NB4 (cell line): ENCODE measurements at regions not wholly inside any gene's neighbourhood (a gene's known extent, or its start where the extent isn't known, plus 50 kb on each side); places are given as distances from the start of the nearest gene placed in this dataset.

Experiments
- DNase-seq: peaks from one replicate; pipeline ENCODE4 v3.0.0; 2010; ENCODE audit warnings: low read depth
- H3K4me3 ChIP-seq: one replicate; pipeline ENCODE4 v1.5.1; 2011; ENCODE audit warnings: mild to moderate bottlenecking, low read depth, low read length, moderate library complexity
- MYC ChIP-seq: IDR thresholded peaks from 2 replicates; pipeline ENCODE4 v1.6.1; 2011; ENCODE audit warnings: low read depth, low read length
- POLR2A ChIP-seq: IDR thresholded peaks from 2 replicates; pipeline ENCODE4 v1.6.1; 2011; ENCODE audit warnings: mild to moderate bottlenecking; ENCODE audit not compliant: insufficient read length; ENCODE audit errors: extremely low read depth
- TF ChIP-seq, protein P1 (sequence below): IDR thresholded peaks from one replicate; pipeline ENCODE4 v1.5.1; 2012; ENCODE audit warnings: low read depth, low read length
- TF ChIP-seq, protein P2 (sequence below): IDR thresholded peaks from 2 replicates; pipeline ENCODE4 v1.6.1; 2011; ENCODE audit warnings: low read depth, low read length

DNA sequence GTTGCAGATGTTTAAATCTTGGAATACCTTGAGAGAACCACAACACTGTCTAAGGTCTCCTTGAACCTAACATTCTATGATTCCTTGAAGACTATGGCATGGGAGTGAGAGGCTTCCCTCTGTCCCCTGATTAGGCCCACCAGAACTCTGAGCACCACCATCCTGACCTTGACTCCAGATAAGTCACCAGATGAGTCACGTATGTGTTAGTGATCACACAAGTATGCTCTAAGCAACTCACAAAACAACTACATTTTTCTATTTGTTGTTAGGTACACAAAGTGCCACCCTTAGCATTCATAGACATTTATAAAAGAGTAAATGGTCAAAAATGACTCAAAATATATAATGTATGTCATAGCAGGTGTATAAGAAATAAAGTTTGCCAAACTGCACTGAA lies 252.9 kb upstream of the CXXC4 start:
- TF ChIP-seq POLR2A, result no peak
- TF ChIP-seq, protein P1, sequence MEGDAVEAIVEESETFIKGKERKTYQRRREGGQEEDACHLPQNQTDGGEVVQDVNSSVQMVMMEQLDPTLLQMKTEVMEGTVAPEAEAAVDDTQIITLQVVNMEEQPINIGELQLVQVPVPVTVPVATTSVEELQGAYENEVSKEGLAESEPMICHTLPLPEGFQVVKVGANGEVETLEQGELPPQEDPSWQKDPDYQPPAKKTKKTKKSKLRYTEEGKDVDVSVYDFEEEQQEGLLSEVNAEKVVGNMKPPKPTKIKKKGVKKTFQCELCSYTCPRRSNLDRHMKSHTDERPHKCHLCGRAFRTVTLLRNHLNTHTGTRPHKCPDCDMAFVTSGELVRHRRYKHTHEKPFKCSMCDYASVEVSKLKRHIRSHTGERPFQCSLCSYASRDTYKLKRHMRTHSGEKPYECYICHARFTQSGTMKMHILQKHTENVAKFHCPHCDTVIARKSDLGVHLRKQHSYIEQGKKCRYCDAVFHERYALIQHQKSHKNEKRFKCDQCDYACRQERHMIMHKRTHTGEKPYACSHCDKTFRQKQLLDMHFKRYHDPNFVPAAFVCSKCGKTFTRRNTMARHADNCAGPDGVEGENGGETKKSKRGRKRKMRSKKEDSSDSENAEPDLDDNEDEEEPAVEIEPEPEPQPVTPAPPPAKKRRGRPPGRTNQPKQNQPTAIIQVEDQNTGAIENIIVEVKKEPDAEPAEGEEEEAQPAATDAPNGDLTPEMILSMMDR, result no peak
- TF ChIP-seq, protein P2, sequence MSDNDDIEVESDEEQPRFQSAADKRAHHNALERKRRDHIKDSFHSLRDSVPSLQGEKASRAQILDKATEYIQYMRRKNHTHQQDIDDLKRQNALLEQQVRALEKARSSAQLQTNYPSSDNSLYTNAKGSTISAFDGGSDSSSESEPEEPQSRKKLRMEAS, result no peak
- TF ChIP-seq MYC, result no peak
- no peak for DNase-seq
- no peak overlapping the region for H3K4me3 ChIP-seq

DNA sequence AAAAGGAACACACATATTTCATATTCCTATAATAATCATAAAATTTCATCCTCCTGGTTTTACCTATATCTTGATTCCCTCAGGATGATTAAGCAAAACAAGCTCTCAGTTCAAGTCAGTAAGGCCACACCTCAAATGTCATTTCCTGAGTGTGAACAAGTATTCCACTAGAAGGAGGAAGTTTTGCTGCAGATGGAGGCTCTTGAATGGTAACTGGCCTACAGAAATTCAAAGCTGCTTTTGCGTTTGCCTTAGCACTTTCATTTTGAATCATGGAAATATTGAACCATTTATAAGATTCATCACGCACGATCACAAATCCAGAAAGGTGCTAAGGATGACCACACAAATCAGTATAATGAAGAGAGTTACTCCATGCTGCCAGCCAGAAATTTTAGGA lies 254.4 kb upstream of the CXXC4 start:
- DNase-seq, result peak; percentile 2
- TF ChIP-seq MYC, result no peak
- TF ChIP-seq, protein P1, result no peak
- TF ChIP-seq, protein P2, result no peak
- no peak for TF ChIP-seq POLR2A
- no peak overlapping the region for H3K4me3 ChIP-seq

- no peak for DNase-seq
- H3K4me3 ChIP-seq, result no peak overlapping the region
- TF ChIP-seq POLR2A, result no peak
- TF ChIP-seq MYC, result no peak
- TF ChIP-seq, protein P1, result no peak
- TF ChIP-seq, protein P2, result no peak
Measured at GRCh38 chr4:104750008-104750407, 255.3 kb upstream of the CXXC4 start.

DNA sequence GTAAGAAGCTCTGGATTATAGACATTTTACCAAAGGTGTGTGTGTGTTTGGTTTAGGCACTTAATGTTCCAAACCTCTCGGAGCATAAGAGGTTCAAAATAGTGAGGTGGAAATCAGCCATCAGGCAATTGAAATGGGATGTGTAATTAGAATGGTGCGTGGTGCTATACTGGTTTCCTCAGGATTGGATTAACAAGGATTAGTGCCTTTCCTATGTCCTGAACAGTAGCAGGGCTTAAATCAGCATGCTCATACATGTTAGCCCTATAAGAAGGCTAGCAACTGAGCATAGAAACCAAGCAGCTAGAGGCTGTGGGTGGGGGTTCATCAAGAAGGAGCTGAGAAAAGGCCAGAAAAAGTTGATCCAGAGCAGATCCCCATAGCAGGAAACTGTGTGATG lies 256.8 kb upstream of the CXXC4 start:
- DNase-seq, result no peak
- no peak overlapping the region for H3K4me3 ChIP-seq
- TF ChIP-seq, protein P1, result no peak
- TF ChIP-seq, protein P2, result no peak
- TF ChIP-seq MYC, result no peak

DNA sequence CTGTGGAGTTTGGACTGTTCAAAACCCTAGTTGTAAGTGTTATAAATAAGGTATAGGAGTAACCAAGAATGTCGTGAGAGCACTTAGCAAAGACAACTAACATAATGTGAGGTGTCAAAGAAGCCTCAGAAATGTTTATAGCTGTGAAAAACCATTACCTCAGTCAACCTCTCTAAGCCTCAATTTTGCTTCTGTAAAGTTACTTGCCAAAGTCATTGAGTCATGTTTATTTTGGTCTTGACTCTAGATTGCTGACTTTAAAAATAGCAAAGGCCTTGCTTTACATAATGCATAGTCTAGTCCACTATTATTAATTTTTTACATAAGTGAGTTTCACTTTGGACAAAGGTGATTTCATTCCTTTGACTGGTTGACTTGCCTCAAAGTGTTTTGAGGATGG lies 257.6 kb upstream of the CXXC4 start:
- no peak for DNase-seq
- no peak overlapping the region for H3K4me3 ChIP-seq
- TF ChIP-seq MYC (no peak), POLR2A (no peak)
- TF ChIP-seq, protein P2, result no peak
- TF ChIP-seq, protein P1, result no peak

- TF ChIP-seq, protein P2, result no peak
- TF ChIP-seq MYC (no peak), POLR2A (no peak)
- TF ChIP-seq, protein P1, result no peak
- H3K4me3 ChIP-seq, result no peak overlapping the region
- no peak for DNase-seq
Measured at GRCh38 chr4:104756837-104757236, 262.1 kb upstream of the CXXC4 start.
